CD4-positive, alpha-beta T cell (primary cell): ENCODE measurements at regions not wholly inside any gene's neighbourhood (a gene's known extent, or its start where the extent isn't known, plus 50 kb on each side); places are given as distances from the start of the nearest gene placed in this dataset.

Source experiments
- ATAC-seq: fragments of 200-7000 bp; cut with Tn5 transposase; one replicate; pipeline ENCODE4 v1.10.0; 2022; ENCODE audit warnings: mild to moderate bottlenecking; ENCODE audit not compliant: poor library complexity
- CTCF ChIA-PET: fragments of 350-600 bp; sonication (Branson Sonifier 250); formaldehyde crosslinking; loops from one replicate; lab custom pipeline; 2021; ENCODE audit warnings: antibody characterized with exemption, inconsistent platforms; lab: Charles Lee
- POLR2A ChIA-PET: fragments of 350-600 bp; sonication (Branson Sonifier 250); formaldehyde crosslinking; loops from one replicate; lab custom pipeline; 2021; ENCODE audit warnings: antibody characterized with exemption, inconsistent platforms; lab: Charles Lee
- DNase-seq, 14 experiments: peaks; one replicate each; pipeline ENCODE4 v3.0.0-alpha.2; 2013 to 2020; ENCODE audit warnings: mixed read lengths in 2 of 14
- H3K27ac ChIP-seq, 2 donors: one replicate each; pipeline versions ENCODE4 v1.5.1 to v1.7.0; 2013; ENCODE audit warnings: low read length in 2 of 2, low read depth in 1 of 2, mild to moderate bottlenecking in 1 of 2
- H3K27me3 ChIP-seq, 2 experiments: 1 replicate in 1 of 2; 2 replicates in 1 of 2; pipeline versions ENCODE4 v1.6.1 to v1.7.0; 2013; ENCODE audit warnings: low read length in 2 of 2, control low read depth in 1 of 2, mild to moderate bottlenecking in 1 of 2, moderate library complexity in 1 of 2; ENCODE audit not compliant: insufficient read depth in 2 of 2, control insufficient read depth in 1 of 2
- H3K36me3 ChIP-seq: one replicate; pipeline ENCODE4 v1.6.1; 2013; ENCODE audit warnings: low read length, control low read depth; ENCODE audit not compliant: insufficient read depth
- H3K4me1 ChIP-seq: one replicate; pipeline ENCODE4 v1.6.1; 2013; ENCODE audit warnings: low read length, control low read depth; ENCODE audit not compliant: insufficient read depth
- H3K4me3 ChIP-seq: one replicate; pipeline ENCODE4 v1.5.1; 2013; ENCODE audit warnings: mild to moderate bottlenecking, low read length, moderate library complexity
- H3K9me3 ChIP-seq, 2 experiments: 1 replicate in 1 of 2; 2 replicates in 1 of 2; pipeline versions ENCODE4 v1.6.1 to v1.7.0; 2013; ENCODE audit warnings: low read length in 2 of 2, mild to moderate bottlenecking in 2 of 2, control low read depth in 1 of 2, moderate library complexity in 1 of 2; ENCODE audit not compliant: control insufficient read depth in 1 of 2, insufficient read depth in 1 of 2
- H3K27ac Mint-ChIP-seq: one replicate; pipeline ENCODE4 v1.8.0; 2020; ENCODE audit warnings: mixed read lengths
- H3K27me3 Mint-ChIP-seq: one replicate; pipeline ENCODE4 v1.8.0; 2021; ENCODE audit warnings: mixed read lengths
- H3K36me3 Mint-ChIP-seq: one replicate; pipeline ENCODE4 v1.8.0; 2021; ENCODE audit warnings: low read depth, mixed read lengths
- H3K4me1 Mint-ChIP-seq: one replicate; pipeline ENCODE4 v1.8.0; 2021; ENCODE audit warnings: low read depth, mixed read lengths
- H3K4me3 Mint-ChIP-seq: one replicate; pipeline ENCODE4 v1.8.0; 2020; ENCODE audit warnings: mild to moderate bottlenecking, mixed read lengths
- H3K9me3 Mint-ChIP-seq: one replicate; pipeline ENCODE4 v1.8.0; 2020; ENCODE audit warnings: mixed read lengths
- CTCF ChIP-seq: fragments of 200-600 bp; IDR thresholded peaks from one replicate; pipeline ENCODE4 v1.8.0; 2022; ENCODE audit warnings: antibody characterized with exemption, mild to moderate bottlenecking
- intact Hi-C, 2 experiments: fragments of 100-400 bp; cut with DNase I in 1 of 2; cut with micrococcal nuclease in 1 of 2; formaldehyde crosslinking; loops; one replicate each; pipeline versions ENCODE4 v1.15.1 to v1.9.0; 2023 to 2025; cut with DNase I, micrococcal nuclease

GRCh38 chr16:88326611-88327485 is 55.9 kb upstream of the ZNF469 start:
- no peak overlapping the region for H3K27ac Mint-ChIP-seq
- H3K4me3 Mint-ChIP-seq, result no peak overlapping the region

GRCh38 chr16:88327561-88328312 is 55.0 kb upstream of the ZNF469 start:
- Mint-ChIP-seq H3K9me3 (no peaks in the 10 kb centered on the region), H3K27me3 (no peaks in the 10 kb centered on the region), H3K27ac (no peak overlapping the region), H3K36me3 (no peaks in the 10 kb centered on the region), H3K4me3 (no peak overlapping the region), H3K4me1 (no peaks in the 10 kb centered on the region)
- H3K27me3 ChIP-seq, result peaks cover 0 to 2% of the 10 kb centered on the region in 2 experiments
- no peak overlapping the region for H3K27ac ChIP-seq
- no peaks in the 10 kb centered on the region for H3K4me1 ChIP-seq
- no peak for TF ChIP-seq CTCF
- no peak for ATAC-seq
- peaks cover 0 to 16% of the 10 kb centered on the region in 2 experiments for H3K9me3 ChIP-seq
- no peak overlapping the region for H3K4me3 ChIP-seq
- ChIA-PET CTCF (interaction anchor here (0.6 kb wide), 1 partner anchor 914 kb away, joined by 3 read pairs; no protein-coding TSS in a partner anchor), POLR2A (no interaction called here)
- intact Hi-C loops, result no loop called here
- no peak for DNase-seq
- H3K36me3 ChIP-seq, result no peaks in the 10 kb centered on the region

More at GRCh38 chr16:88326611-88327485, 55.9 kb upstream of the ZNF469 start:
- intact Hi-C loops, result no loop called here
- Histone ChIP-seq H3K27ac (no peak overlapping the region), H3K27me3 (no peaks in the 10 kb centered on the region), H3K9me3 (peaks cover 0 to 15% of the 10 kb centered on the region in 2 experiments), H3K36me3 (no peaks in the 10 kb centered on the region), H3K4me3 (no peak overlapping the region), H3K4me1 (no peaks in the 10 kb centered on the region)
- ChIA-PET POLR2A (no interaction called here), CTCF (interaction anchor here (0.6 kb wide), 1 partner anchor 915 kb away, joined by 3 read pairs; no protein-coding TSS in a partner anchor)
- no peak for ATAC-seq
- Mint-ChIP-seq H3K36me3 (no peaks in the 10 kb centered on the region), H3K27me3 (no peaks in the 10 kb centered on the region), H3K9me3 (no peaks in the 10 kb centered on the region), H3K4me1 (no peaks in the 10 kb centered on the region)
- no peak for TF ChIP-seq CTCF
- DNase-seq, result no peak

GRCh38 chr16:88328313-88328980 is 54.3 kb upstream of the ZNF469 start:
- ChIA-PET POLR2A (no interaction called here), CTCF (no interaction called here)
- Histone ChIP-seq H3K4me1 (peaks cover 4% of the 10 kb centered on the region), H3K4me3 (no peak overlapping the region), H3K27ac (no peak overlapping the region), H3K27me3 (peaks cover 0 to 2% of the 10 kb centered on the region in 2 experiments), H3K9me3 (peaks cover 0 to 22% of the 10 kb centered on the region in 2 experiments), H3K36me3 (no peaks in the 10 kb centered on the region)
- Mint-ChIP-seq H3K9me3 (no peaks in the 10 kb centered on the region), H3K4me1 (peaks cover under 1% of the 10 kb centered on the region), H3K36me3 (no peaks in the 10 kb centered on the region), H3K27ac (no peak overlapping the region), H3K4me3 (no peak overlapping the region), H3K27me3 (no peaks in the 10 kb centered on the region)
- ATAC-seq (no peak), DNase-seq (no peak)
- intact Hi-C loops, result no loop called here
- TF ChIP-seq CTCF, result no peak
